ENCODE measurements at regions not wholly inside any gene's neighbourhood (a gene's known extent, or its start where the extent isn't known, plus 50 kb on each side); places are given as distances from the start of the nearest gene placed in this dataset.
"Not testable (repeated sequence)": the region's sequence is repeated elsewhere in the genome, so short reads cannot be mapped to it uniquely, and the experiment has no call there.

- H3K27ac ChIP-seq, result no peak overlapping the region
- TF ChIP-seq CTCF (IDR thresholded peaks at IDR 0.05) (no peak), ZFX (IDR thresholded peaks at IDR 0.05; ENCODE audit: borderline replicate concordance) (no peak)
Measured at GRCh38 chr2:187051350-187051749, 202.4 kb upstream of the ZSWIM2 start.

- no peak for TF ChIP-seq CTCF (IDR thresholded peaks at IDR 0.05)
- TF ChIP-seq ZFX (IDR thresholded peaks at IDR 0.05; ENCODE audit: borderline replicate concordance), result no peak
- H3K27ac ChIP-seq, result no peak overlapping the region
Measured at GRCh38 chr2:187050409-187050998, 201.5 kb upstream of the ZSWIM2 start.

- H3K27ac ChIP-seq, result no peak overlapping the region
- TF ChIP-seq CTCF (IDR thresholded peaks at IDR 0.05), result no peak
- no peak for TF ChIP-seq ZFX (IDR thresholded peaks at IDR 0.05; ENCODE audit: borderline replicate concordance)
Measured at GRCh38 chr2:187037310-187037709, 188.3 kb upstream of the ZSWIM2 start.

- no peak overlapping the region for H3K27ac ChIP-seq
- TF ChIP-seq ZFX (IDR thresholded peaks at IDR 0.05; ENCODE audit: borderline replicate concordance) (no peak), CTCF (IDR thresholded peaks at IDR 0.05) (no peak)
Measured at GRCh38 chr2:187034434-187034833, 185.5 kb upstream of the ZSWIM2 start.

GRCh38 chr2:187024739-187025138 is 175.8 kb upstream of the ZSWIM2 start:
- H3K27ac ChIP-seq, result no peak overlapping the region
- TF ChIP-seq ZFX (IDR thresholded peaks at IDR 0.05; ENCODE audit: borderline replicate concordance), result no peak
- TF ChIP-seq CTCF (IDR thresholded peaks at IDR 0.05), result no peak

GRCh38 chr2:187023996-187024395 is 175.0 kb upstream of the ZSWIM2 start:
- H3K27ac ChIP-seq, result not testable (repeated sequence)

- TF ChIP-seq CTCF (IDR thresholded peaks at IDR 0.05) (no peak), ZFX (IDR thresholded peaks at IDR 0.05; ENCODE audit: borderline replicate concordance) (no peak)
- no peak overlapping the region for H3K27ac ChIP-seq
Measured at GRCh38 chr2:187017438-187017837, 168.5 kb upstream of the ZSWIM2 start.

GRCh38 chr2:187013058-187013457 is 164.1 kb upstream of the ZSWIM2 start:
- H3K27ac ChIP-seq, result no peak overlapping the region
- TF ChIP-seq ZFX (IDR thresholded peaks at IDR 0.05; ENCODE audit: borderline replicate concordance) (no peak), CTCF (IDR thresholded peaks at IDR 0.05) (no peak)
